ENCODE measurements at regions not wholly inside any gene's neighbourhood (a gene's known extent, or its start where the extent isn't known, plus 50 kb on each side); places are given as distances from the start of the nearest gene placed in this dataset.

GRCh38 chr10:131747251-131747650 is 153.6 kb upstream of the PPP2R2D start:
- DNase-seq (ENCODE audit: low read depth) = no peak
- no peaks in the 10 kb centered on the region for H3K27me3 ChIP-seq (ENCODE audit: control insufficient read depth, insufficient read depth, low read length)
- ChIA-PET CTCF (no interaction called here), POLR2A (no interaction called here)
- no peak for TF ChIP-seq CTCF (IDR thresholded peaks at IDR 0.05; ENCODE audit: insufficient read depth, low read depth, low read length)
- H3K4me3 ChIP-seq (ENCODE audit: low read depth, low read length) = no peak overlapping the region
- H3K36me3 ChIP-seq (ENCODE audit: control insufficient read depth, insufficient read depth, low read length) = no peaks in the 10 kb centered on the region

- TF ChIP-seq CTCF (IDR thresholded peaks at IDR 0.05; ENCODE audit: insufficient read depth, low read depth, low read length) = no peak
- no peaks in the 10 kb centered on the region for H3K36me3 ChIP-seq (ENCODE audit: control insufficient read depth, insufficient read depth, low read length)
- no peaks in the 10 kb centered on the region for H3K27me3 ChIP-seq (ENCODE audit: control insufficient read depth, insufficient read depth, low read length)
- DNase-seq (ENCODE audit: low read depth) = no peak
- no peak overlapping the region for H3K4me3 ChIP-seq (ENCODE audit: low read depth, low read length)
- POLR2A ChIA-PET = no interaction called here
- CTCF ChIA-PET = no interaction called here
Observed at GRCh38 chr10:131747791-131748190, 153.0 kb upstream of the PPP2R2D start.

- Histone ChIP-seq H3K36me3 (ENCODE audit: control insufficient read depth, insufficient read depth, low read length) (no peaks in the 10 kb centered on the region), H3K27me3 (ENCODE audit: control insufficient read depth, insufficient read depth, low read length) (no peaks in the 10 kb centered on the region), H3K4me3 (ENCODE audit: low read depth, low read length) (no peak overlapping the region)
- CTCF ChIA-PET = no interaction called here
- POLR2A ChIA-PET = no interaction called here
- DNase-seq (ENCODE audit: low read depth) = no peak
- no peak for TF ChIP-seq CTCF (IDR thresholded peaks at IDR 0.05; ENCODE audit: insufficient read depth, low read depth, low read length)
Observed at GRCh38 chr10:131748191-131748590, 152.6 kb upstream of the PPP2R2D start.

GRCh38 chr10:131748831-131749766 is 151.7 kb upstream of the PPP2R2D start:
- no peaks in the 10 kb centered on the region for H3K27me3 ChIP-seq (ENCODE audit: control insufficient read depth, insufficient read depth, low read length)
- no peak for DNase-seq (ENCODE audit: low read depth)
- ChIA-PET POLR2A (no interaction called here), CTCF (no interaction called here)
- no peaks in the 10 kb centered on the region for H3K36me3 ChIP-seq (ENCODE audit: control insufficient read depth, insufficient read depth, low read length)
- H3K4me3 ChIP-seq (ENCODE audit: low read depth, low read length) = no peak overlapping the region
- TF ChIP-seq CTCF (IDR thresholded peaks at IDR 0.05; ENCODE audit: insufficient read depth, low read depth, low read length) = no peak

- Histone ChIP-seq H3K4me3 (ENCODE audit: low read depth, low read length) (no peak overlapping the region), H3K36me3 (ENCODE audit: control insufficient read depth, insufficient read depth, low read length) (no peaks in the 10 kb centered on the region), H3K27me3 (ENCODE audit: control insufficient read depth, insufficient read depth, low read length) (no peaks in the 10 kb centered on the region)
- DNase-seq (ENCODE audit: low read depth) = no peak
- POLR2A ChIA-PET = no interaction called here
- TF ChIP-seq CTCF (IDR thresholded peaks at IDR 0.05; ENCODE audit: insufficient read depth, low read depth, low read length) = no peak
- CTCF ChIA-PET = no interaction called here
Observed at GRCh38 chr10:131749767-131750142, 151.1 kb upstream of the PPP2R2D start.
